C4-2B (cell line): ENCODE measurements at regions not wholly inside any gene's neighbourhood (a gene's known extent, or its start where the extent isn't known, plus 50 kb on each side); places are given as distances from the start of the nearest gene placed in this dataset.

ENCODE experiments used
- H3K27ac ChIP-seq: fragments of 450-650 bp; 2 replicates; pipeline ENCODE4 v1.5.1; 2017
- CTCF ChIP-seq: fragments of 450-650 bp; conservative IDR thresholded peaks from 2 replicates; pipeline ENCODE4 v1.5.1; 2017; ENCODE audit warnings: mild to moderate bottlenecking
- ZFX ChIP-seq: fragments of 450-650 bp; IDR thresholded peaks from 2 replicates; pipeline ENCODE4 v1.6.1; 2017

- no peak overlapping the region for H3K27ac ChIP-seq
- no peak for TF ChIP-seq ZFX
- TF ChIP-seq CTCF: no peak
These were observed 156.9 kb upstream of the CES5A start for GRCh38 chr16:56032072-56032471.

GRCh38 chr16:56029026-56029425 lies 153.9 kb upstream of the CES5A start:
- TF ChIP-seq CTCF: no peak; the same call in 1 of the 2 replicates
- no peak for TF ChIP-seq ZFX
- no peak overlapping the region for H3K27ac ChIP-seq

DNA sequence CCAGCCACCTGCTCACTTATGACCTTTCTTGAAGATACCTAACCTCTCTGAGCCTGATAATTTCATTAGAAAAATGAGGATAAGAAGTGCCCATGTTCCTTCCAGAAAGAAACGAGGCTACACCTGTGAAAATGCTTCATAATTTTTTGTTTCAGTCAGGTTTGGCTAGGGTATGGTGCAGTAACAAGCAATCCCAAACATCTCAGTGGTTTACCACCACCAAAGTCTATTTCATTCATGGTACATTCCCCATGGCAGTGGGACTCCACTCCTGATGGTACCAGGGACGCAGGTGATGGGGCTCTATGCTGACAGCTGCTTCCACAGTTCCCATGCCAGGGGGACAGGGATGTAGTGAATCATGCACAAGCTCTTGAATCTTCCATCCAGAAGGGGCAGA lies 147.6 kb upstream of the CES5A start:
- TF ChIP-seq ZFX: no peak
- no peak for TF ChIP-seq CTCF
- no peak overlapping the region for H3K27ac ChIP-seq

- H3K27ac ChIP-seq: no peak overlapping the region
- TF ChIP-seq CTCF (no peak), ZFX (no peak)
These were observed 144.1 kb upstream of the CES5A start for GRCh38 chr16:56019274-56019673.

DNA sequence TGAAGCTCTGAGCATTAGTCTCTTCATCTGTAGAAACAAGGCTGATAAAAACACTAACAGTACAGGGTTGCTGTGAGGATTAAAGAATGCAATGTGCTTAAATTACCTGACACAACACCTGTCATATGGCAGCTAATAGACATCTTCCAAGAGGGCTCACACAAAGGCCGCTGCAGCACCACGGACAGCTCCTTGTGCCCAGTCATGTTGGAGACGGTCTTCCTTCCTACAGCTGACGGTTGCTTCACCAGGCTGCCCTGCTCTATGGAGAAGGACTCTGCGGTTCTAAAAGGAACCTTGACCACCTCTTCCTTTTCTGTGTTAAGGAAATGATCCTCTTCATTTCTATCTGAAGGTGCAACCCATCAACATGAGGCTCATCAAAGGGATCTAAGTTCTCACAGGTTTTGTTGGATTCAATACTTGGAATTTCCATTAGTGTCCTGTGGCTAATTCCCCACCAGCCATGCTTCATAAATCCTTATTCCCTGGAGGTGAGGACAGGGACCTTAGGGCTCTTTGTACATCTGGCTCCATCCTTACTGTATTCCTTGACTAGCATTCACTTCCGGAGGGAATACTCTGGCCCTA lies 138.9 kb upstream of the CES5A start:
- H3K27ac ChIP-seq: no peak overlapping the region
- TF ChIP-seq ZFX: no peak
- no peak for TF ChIP-seq CTCF

DNA sequence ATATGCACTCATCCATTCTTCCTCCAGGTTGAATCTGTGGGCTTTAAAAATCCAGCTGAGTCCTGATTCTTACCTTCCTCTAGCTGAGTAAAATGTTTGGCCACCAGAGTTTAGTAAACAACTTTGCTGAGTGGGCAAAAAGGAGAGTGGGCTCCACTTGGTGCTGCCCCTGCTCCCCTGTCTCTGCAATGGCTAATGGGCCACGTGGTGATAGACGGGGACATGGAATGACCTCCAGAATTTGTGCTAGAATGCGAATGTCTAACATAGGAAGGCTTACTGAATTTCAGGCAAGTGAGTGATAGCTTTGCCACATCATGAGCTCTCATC lies 137.3 kb upstream of the CES5A start:
- H3K27ac ChIP-seq: no peak overlapping the region
- no peak for TF ChIP-seq CTCF
- TF ChIP-seq ZFX: no peak

- no peak for TF ChIP-seq CTCF
- no peak for TF ChIP-seq ZFX
These were observed 136.8 kb upstream of the CES5A start for GRCh38 chr16:56011808-56012481.

More at GRCh38 chr16:56011808-56012481, 136.8 kb upstream of the CES5A start:
- no peak overlapping the region for H3K27ac ChIP-seq
